Upper lobe of right lung (tissue), 1 donor: ENCODE measurements at regions not wholly inside any gene's neighbourhood (a gene's known extent, or its start where the extent isn't known, plus 50 kb on each side); places are given as distances from the start of the nearest gene placed in this dataset.

ENCODE experiments used
- ATAC-seq: fragments of 200-7000 bp; cut with Tn5 transposase; one replicate; pipeline ENCODE4 v1.9.1; 2020; ENCODE audit warnings: mild to moderate bottlenecking, moderate library complexity
- DNase-seq: peaks from one replicate; pipeline ENCODE4 v3.0.0-alpha.2; 2020
- H3K27ac ChIP-seq: fragments of 200-600 bp; one replicate; pipeline ENCODE4 v1.8.0; 2022
- H3K27me3 ChIP-seq: fragments of 200-600 bp; one replicate; pipeline ENCODE4 v1.8.0; 2022; ENCODE audit warnings: mild to moderate bottlenecking
- H3K36me3 ChIP-seq: fragments of 200-600 bp; one replicate; pipeline ENCODE4 v1.8.0; 2022
- H3K4me1 ChIP-seq: fragments of 200-600 bp; one replicate; pipeline ENCODE4 v1.8.0; 2022
- H3K4me3 ChIP-seq: fragments of 200-600 bp; one replicate; pipeline ENCODE4 v1.8.0; 2022; ENCODE audit warnings: mild to moderate bottlenecking
- H3K9me3 ChIP-seq: fragments of 200-600 bp; one replicate; pipeline ENCODE4 v1.8.0; 2022
- CTCF ChIP-seq: fragments of 200-600 bp; IDR thresholded peaks from one replicate; pipeline ENCODE4 v1.8.0; 2022; ENCODE audit warnings: antibody characterized with exemption
- intact Hi-C: fragments of 100-400 bp; cut with DNase I; formaldehyde crosslinking; loops from one replicate; pipeline ENCODE4 v1.11.0; 2022
- donor health status: DM: no; HTN: yes; CAD: no; lungs with severe emphysema.

DNA sequence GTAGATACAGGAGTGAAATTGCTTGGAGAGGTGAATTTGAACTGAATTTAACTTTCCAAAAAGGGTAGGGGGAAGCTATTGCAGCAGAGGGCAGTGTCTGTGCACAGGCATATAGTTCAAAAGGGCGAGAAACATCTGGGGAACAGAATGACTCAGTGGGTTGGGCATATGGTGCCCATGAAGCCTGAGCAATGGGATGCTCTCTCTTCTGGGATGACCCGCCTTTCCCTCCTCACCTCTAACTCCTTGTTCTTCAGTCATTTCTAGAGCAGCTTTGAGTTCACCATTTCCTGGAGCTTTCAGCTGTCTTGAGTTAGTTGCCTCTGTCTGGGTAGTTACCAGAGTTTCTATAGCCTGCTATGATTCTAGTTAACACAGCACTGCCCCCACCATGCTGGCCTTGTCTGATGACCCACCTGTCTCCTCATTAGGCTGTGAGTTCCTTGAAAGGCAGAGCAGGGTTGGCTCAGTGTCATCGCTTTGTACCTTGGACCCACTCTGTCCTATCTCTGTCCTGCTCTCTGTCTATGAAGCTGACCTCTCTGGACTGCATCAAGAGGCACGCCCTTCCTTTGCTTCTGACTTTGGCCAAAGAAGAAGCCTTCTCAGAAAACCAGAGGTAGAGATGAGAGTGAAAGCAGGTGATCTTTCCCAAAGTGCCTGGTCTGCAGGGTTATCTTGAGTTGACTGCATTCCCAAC, 299.6 kb upstream of the KLF4 start:
- H3K36me3 ChIP-seq = no peaks in the 10 kb centered on the region
- H3K27ac ChIP-seq = no peak overlapping the region
- H3K4me1 ChIP-seq = no peaks in the 10 kb centered on the region
- no peak overlapping the region for H3K4me3 ChIP-seq
- no peaks in the 10 kb centered on the region for H3K27me3 ChIP-seq
- TF ChIP-seq CTCF = no peak
- no peak for ATAC-seq
- intact Hi-C loops = no loop called here
- H3K9me3 ChIP-seq = no peaks in the 10 kb centered on the region
- DNase-seq = no peak

DNA sequence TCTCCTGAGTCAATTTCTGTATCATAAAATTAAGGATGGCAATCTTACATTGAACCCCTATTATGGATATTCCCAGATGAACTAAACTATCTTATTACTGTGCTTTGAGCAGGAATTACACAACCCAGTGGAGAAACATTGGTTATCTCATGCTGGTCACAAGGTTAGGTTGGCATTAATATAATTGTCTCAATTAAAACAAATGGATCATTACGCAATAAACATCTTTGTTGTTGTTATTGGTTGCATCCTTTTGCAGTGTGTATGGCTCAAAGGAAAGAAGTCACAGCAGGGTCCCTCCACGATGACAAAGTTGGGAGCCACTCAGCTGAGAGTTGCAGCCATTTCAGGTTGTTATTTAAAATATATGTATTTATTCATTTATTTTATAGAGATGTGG, 297.0 kb upstream of the KLF4 start:
- intact Hi-C loops = no loop called here

DNA sequence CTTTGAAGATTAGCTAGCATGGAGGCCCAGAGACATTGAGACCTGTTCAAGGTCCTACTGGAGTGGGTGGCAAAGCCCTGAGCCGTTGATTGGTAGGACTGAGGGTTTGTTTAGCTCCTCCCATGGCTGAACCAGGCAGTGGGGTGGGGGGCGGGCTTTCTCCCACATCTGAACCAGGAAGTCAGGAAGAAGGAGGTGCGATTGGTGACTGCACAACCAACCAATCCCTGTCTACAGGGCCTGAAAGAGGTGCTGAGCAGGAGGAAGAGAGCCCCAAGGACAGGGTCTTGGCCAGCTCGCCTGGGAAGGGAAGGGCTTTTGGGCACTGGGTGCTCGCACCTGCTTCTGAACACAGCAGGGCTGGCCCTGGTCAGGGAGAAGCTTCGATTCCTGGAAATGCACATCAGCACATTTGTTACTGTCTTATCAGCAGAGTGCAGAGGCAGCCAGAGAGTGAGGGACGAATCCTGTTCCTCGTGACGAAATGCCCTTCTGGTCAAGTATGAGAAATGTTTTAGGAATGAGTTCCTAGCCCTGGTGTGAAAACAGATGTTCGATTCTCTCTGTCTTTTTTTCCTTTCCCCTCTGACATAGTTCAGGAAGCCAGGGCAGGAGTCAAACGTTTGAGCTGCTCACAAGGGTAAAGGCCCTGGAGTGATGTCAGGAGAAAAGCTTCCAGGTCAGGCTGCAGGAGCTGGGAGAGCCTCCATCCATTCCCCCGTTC, 294.8 kb upstream of the KLF4 start:
- Histone ChIP-seq H3K27me3 (no peaks in the 10 kb centered on the region), H3K9me3 (no peaks in the 10 kb centered on the region), H3K4me3 (no peak overlapping the region), H3K27ac (no peak overlapping the region), H3K4me1 (no peaks in the 10 kb centered on the region), H3K36me3 (no peaks in the 10 kb centered on the region)
- TF ChIP-seq CTCF = no peak
- intact Hi-C loops = no loop called here
- ATAC-seq (peak; percentile 52), DNase-seq (no peak)

More for the DNA sequence above, 297.0 kb upstream of the KLF4 start:
- no peak for DNase-seq
- no peaks in the 10 kb centered on the region for H3K27me3 ChIP-seq
- H3K9me3 ChIP-seq = no peaks in the 10 kb centered on the region
- H3K36me3 ChIP-seq = no peaks in the 10 kb centered on the region
- TF ChIP-seq CTCF = no peak
- no peak overlapping the region for H3K4me3 ChIP-seq
- ATAC-seq = no peak
- H3K4me1 ChIP-seq = no peaks in the 10 kb centered on the region
- H3K27ac ChIP-seq = no peak overlapping the region

- intact Hi-C loops = no loop called here
- no peaks in the 10 kb centered on the region for H3K4me1 ChIP-seq
- no peaks in the 10 kb centered on the region for H3K27me3 ChIP-seq
- DNase-seq = no peak
- ATAC-seq = no peak
- H3K27ac ChIP-seq = no peak overlapping the region
- H3K36me3 ChIP-seq = no peaks in the 10 kb centered on the region
- H3K9me3 ChIP-seq = no peaks in the 10 kb centered on the region
- H3K4me3 ChIP-seq = no peak overlapping the region
- TF ChIP-seq CTCF = no peak
Observed at GRCh38 chr9:107782789-107783188, 293.2 kb upstream of the KLF4 start.

DNA sequence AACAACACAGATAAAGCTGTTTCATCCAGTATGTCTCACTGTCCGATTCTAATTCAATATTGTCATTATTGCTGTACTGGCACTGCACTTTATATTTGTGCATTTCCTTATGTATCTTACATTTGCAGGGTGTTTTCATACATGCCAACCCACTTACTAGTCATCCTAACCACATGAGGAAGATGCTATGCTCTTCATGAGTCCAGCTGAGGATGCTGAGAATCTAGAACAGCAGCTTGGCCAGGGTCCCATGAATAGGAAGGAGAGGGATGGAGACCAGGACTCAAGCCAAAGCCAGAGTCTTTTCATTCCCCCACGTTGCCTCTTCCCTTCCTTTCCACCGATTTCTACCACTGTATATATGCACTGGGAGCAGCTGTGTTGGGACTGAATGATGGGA, 292.8 kb upstream of the KLF4 start:
- intact Hi-C loops = no loop called here

More for the DNA sequence above, 292.8 kb upstream of the KLF4 start:
- ATAC-seq = no peak
- TF ChIP-seq CTCF = no peak
- H3K27ac ChIP-seq = no peak overlapping the region
- no peaks in the 10 kb centered on the region for H3K4me1 ChIP-seq
- no peak overlapping the region for H3K4me3 ChIP-seq
- DNase-seq = no peak
- no peaks in the 10 kb centered on the region for H3K36me3 ChIP-seq
- no peaks in the 10 kb centered on the region for H3K27me3 ChIP-seq
- no peaks in the 10 kb centered on the region for H3K9me3 ChIP-seq
